Upper lobe of left lung (tissue), 4 donors: ENCODE measurements at regions not wholly inside any gene's neighbourhood (a gene's known extent, or its start where the extent isn't known, plus 50 kb on each side); places are given as distances from the start of the nearest gene placed in this dataset.

Source experiments
- EP300 ChIP-seq, 4 donors: sonication (generic); formaldehyde crosslinking; IDR thresholded peaks; one replicate each; pipeline ENCODE4 v1.5.1; 2017; ENCODE audit warnings: antibody characterized with exemption in 4 of 4, control low read depth in 2 of 4
- POLR2AphosphoS5 ChIP-seq, 2 donors: sonication (generic); formaldehyde crosslinking; IDR thresholded peaks; one replicate each; pipeline ENCODE4 v1.5.1; 2017; ENCODE audit warnings: antibody characterized with exemption in 2 of 2
- TF ChIP-seq, protein P1 (sequence below), 6 experiments: fragments of 450-650 bp in 4 of 6; fragments of 200-600 bp in 2 of 6; sonication (generic) in 2 of 6; IDR thresholded peaks; one replicate each; pipeline ENCODE4 v1.5.1; 2016 to 2019; ENCODE audit warnings: antibody characterized with exemption in 6 of 6

- TF ChIP-seq, protein P1, sequence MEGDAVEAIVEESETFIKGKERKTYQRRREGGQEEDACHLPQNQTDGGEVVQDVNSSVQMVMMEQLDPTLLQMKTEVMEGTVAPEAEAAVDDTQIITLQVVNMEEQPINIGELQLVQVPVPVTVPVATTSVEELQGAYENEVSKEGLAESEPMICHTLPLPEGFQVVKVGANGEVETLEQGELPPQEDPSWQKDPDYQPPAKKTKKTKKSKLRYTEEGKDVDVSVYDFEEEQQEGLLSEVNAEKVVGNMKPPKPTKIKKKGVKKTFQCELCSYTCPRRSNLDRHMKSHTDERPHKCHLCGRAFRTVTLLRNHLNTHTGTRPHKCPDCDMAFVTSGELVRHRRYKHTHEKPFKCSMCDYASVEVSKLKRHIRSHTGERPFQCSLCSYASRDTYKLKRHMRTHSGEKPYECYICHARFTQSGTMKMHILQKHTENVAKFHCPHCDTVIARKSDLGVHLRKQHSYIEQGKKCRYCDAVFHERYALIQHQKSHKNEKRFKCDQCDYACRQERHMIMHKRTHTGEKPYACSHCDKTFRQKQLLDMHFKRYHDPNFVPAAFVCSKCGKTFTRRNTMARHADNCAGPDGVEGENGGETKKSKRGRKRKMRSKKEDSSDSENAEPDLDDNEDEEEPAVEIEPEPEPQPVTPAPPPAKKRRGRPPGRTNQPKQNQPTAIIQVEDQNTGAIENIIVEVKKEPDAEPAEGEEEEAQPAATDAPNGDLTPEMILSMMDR (IDR thresholded peaks at IDR 0.05), result no peak
- no peak for TF ChIP-seq POLR2AphosphoS5 (IDR thresholded peaks at IDR 0.05)
- TF ChIP-seq EP300 (IDR thresholded peaks at IDR 0.05), result no peak
These were observed 247.6 kb upstream of the LRTM1 start for GRCh38 chr3:55175423-55175822.
